Smooth muscle cell of the brain vasculature (primary cell): ENCODE measurements at regions not wholly inside any gene's neighbourhood (a gene's known extent, or its start where the extent isn't known, plus 50 kb on each side); places are given as distances from the start of the nearest gene placed in this dataset.

ENCODE experiments used
- DNase-seq: peaks from one replicate; pipeline ENCODE4 v3.0.0-alpha.2; 2012; ENCODE audit warnings: low read depth, low spot score

GRCh38 chr7:131619336-131620305 is 63.2 kb upstream of the PODXL start:
- no peak for DNase-seq

GRCh38 chr7:131618391-131618790 is 62.0 kb upstream of the PODXL start:
- DNase-seq, result no peak

GRCh38 chr7:131616487-131617200 is 60.2 kb upstream of the PODXL start:
- DNase-seq, result no peak

GRCh38 chr7:131613909-131614308 is 57.5 kb upstream of the PODXL start:
- DNase-seq, result no peak

- DNase-seq, result no peak
Measured at GRCh38 chr7:131610007-131610406, 53.6 kb upstream of the PODXL start.

- DNase-seq, result no peak
Measured at GRCh38 chr7:131608116-131608500, 51.7 kb upstream of the PODXL start.

- no peak for DNase-seq
Measured at GRCh38 chr7:131607291-131608115, 51.1 kb upstream of the PODXL start.

- no peak for DNase-seq
Measured at GRCh38 chr7:131606346-131607290, 50.2 kb upstream of the PODXL start.
